ENCODE measurements at regions not wholly inside any gene's neighbourhood (a gene's known extent, or its start where the extent isn't known, plus 50 kb on each side); places are given as distances from the start of the nearest gene placed in this dataset.

GRCh38 chr2:185208261-185208660 is 530.3 kb upstream of the FSIP2 start:
- Histone ChIP-seq H3K27me3 (ENCODE audit: insufficient read depth, low read length, poor library complexity) (no peaks in the 10 kb centered on the region), H3K23ac (ENCODE audit: low read length) (no peak overlapping the region), H3K4me2 (ENCODE audit: low read length) (no peak overlapping the region), H3K9ac (ENCODE audit: low read length) (no peak overlapping the region), H3K56ac (ENCODE audit: low read length) (no peak overlapping the region), H2BK120ac (ENCODE audit: low read depth, low read length) (no peak overlapping the region), H4K8ac (ENCODE audit: low read depth, low read length) (no peak overlapping the region), H2BK15ac (replicated peaks; ENCODE audit: low read depth) (no peak overlapping the region), H3K4me3 (ENCODE audit: low read length) (no peak overlapping the region), H3K4ac (ENCODE audit: low read depth, low read length) (no peak overlapping the region), H3K36me3 (ENCODE audit: control insufficient read depth, insufficient read depth, low read length) (no peaks in the 10 kb centered on the region), H4K5ac (ENCODE audit: low read length) (no peak overlapping the region), H3K18ac (ENCODE audit: low read length) (no peak overlapping the region), H2BK5ac (ENCODE audit: low read length) (no peak overlapping the region), H3K27ac (ENCODE audit: low read depth, low read length) (no peak overlapping the region), H3K4me1 (ENCODE audit: control insufficient read depth, low read depth, low read length) (no peaks in the 10 kb centered on the region), H2AK5ac (ENCODE audit: low read length) (no peak overlapping the region), H3K79me1 (ENCODE audit: low read length) (no peaks in the 10 kb centered on the region), H3K79me2 (ENCODE audit: control insufficient read depth, insufficient read depth, low read length) (no peaks in the 10 kb centered on the region)
- DNase-seq: peak; percentile 84
- WGBS (ENCODE audit: extremely low coverage, insufficient coverage, low lambda C conversion rate): no CpG with 5 or more reads among the region's 1 CpG

- Histone ChIP-seq H3K36me3 (ENCODE audit: control insufficient read depth, insufficient read depth, low read length) (no peaks in the 10 kb centered on the region), H3K4me3 (ENCODE audit: low read length) (no peak overlapping the region), H4K5ac (ENCODE audit: low read length) (no peak overlapping the region), H3K79me2 (ENCODE audit: control insufficient read depth, insufficient read depth, low read length) (no peaks in the 10 kb centered on the region), H3K4me1 (ENCODE audit: control insufficient read depth, low read depth, low read length) (no peaks in the 10 kb centered on the region), H2BK15ac (replicated peaks; ENCODE audit: low read depth) (no peak overlapping the region), H3K79me1 (ENCODE audit: low read length) (no peaks in the 10 kb centered on the region), H4K8ac (ENCODE audit: low read depth, low read length) (no peak overlapping the region), H3K23ac (ENCODE audit: low read length) (no peak overlapping the region), H3K27ac (ENCODE audit: low read depth, low read length) (no peak overlapping the region), H3K56ac (ENCODE audit: low read length) (no peak overlapping the region), H3K18ac (ENCODE audit: low read length) (no peak overlapping the region), H3K4me2 (ENCODE audit: low read length) (no peak overlapping the region), H3K27me3 (ENCODE audit: insufficient read depth, low read length, poor library complexity) (no peaks in the 10 kb centered on the region), H2BK120ac (ENCODE audit: low read depth, low read length) (no peak overlapping the region), H3K9ac (ENCODE audit: low read length) (no peak overlapping the region), H3K4ac (ENCODE audit: low read depth, low read length) (no peak overlapping the region), H2AK5ac (ENCODE audit: low read length) (no peak overlapping the region), H2BK5ac (ENCODE audit: low read length) (no peak overlapping the region)
- DNase-seq: peak; percentile 22
- no CpG with 5 or more reads among the region's 3 CpGs for WGBS (ENCODE audit: extremely low coverage, insufficient coverage, low lambda C conversion rate)
Measured at GRCh38 chr2:185215497-185215896, 523.1 kb upstream of the FSIP2 start.

- DNase-seq: peak; percentile 20
- H3K56ac ChIP-seq (ENCODE audit: low read length): no peak overlapping the region
- H3K4me1 ChIP-seq (ENCODE audit: control insufficient read depth, low read depth, low read length): no peaks in the 10 kb centered on the region
- H3K79me1 ChIP-seq (ENCODE audit: low read length): no peaks in the 10 kb centered on the region
- H4K5ac ChIP-seq (ENCODE audit: low read length): no peak overlapping the region
- no peak overlapping the region for H4K8ac ChIP-seq (ENCODE audit: low read depth, low read length)
- H2BK15ac ChIP-seq (replicated peaks; ENCODE audit: low read depth): no peak overlapping the region
- H3K4me3 ChIP-seq (ENCODE audit: low read length): no peak overlapping the region
- H3K4ac ChIP-seq (ENCODE audit: low read depth, low read length): no peak overlapping the region
- no peaks in the 10 kb centered on the region for H3K27me3 ChIP-seq (ENCODE audit: insufficient read depth, low read length, poor library complexity)
- no peak overlapping the region for H3K18ac ChIP-seq (ENCODE audit: low read length)
- H3K79me2 ChIP-seq (ENCODE audit: control insufficient read depth, insufficient read depth, low read length): no peaks in the 10 kb centered on the region
- H3K9ac ChIP-seq (ENCODE audit: low read length): no peak overlapping the region
- no peak overlapping the region for H2BK5ac ChIP-seq (ENCODE audit: low read length)
- H2BK120ac ChIP-seq (ENCODE audit: low read depth, low read length): no peak overlapping the region
- no peak overlapping the region for H3K27ac ChIP-seq (ENCODE audit: low read depth, low read length)
- no CpG with 5 or more reads among the region's 3 CpGs for WGBS (ENCODE audit: extremely low coverage, insufficient coverage, low lambda C conversion rate)
- no peak overlapping the region for H3K4me2 ChIP-seq (ENCODE audit: low read length)
- no peaks in the 10 kb centered on the region for H3K36me3 ChIP-seq (ENCODE audit: control insufficient read depth, insufficient read depth, low read length)
- no peak overlapping the region for H3K23ac ChIP-seq (ENCODE audit: low read length)
- H2AK5ac ChIP-seq (ENCODE audit: low read length): no peak overlapping the region
Measured at GRCh38 chr2:185219981-185220380, 518.6 kb upstream of the FSIP2 start.

GRCh38 chr2:185222311-185222710 is 516.3 kb upstream of the FSIP2 start:
- H3K79me2 ChIP-seq (ENCODE audit: control insufficient read depth, insufficient read depth, low read length): no peaks in the 10 kb centered on the region
- H3K9ac ChIP-seq (ENCODE audit: low read length): no peak overlapping the region
- no peak overlapping the region for H3K23ac ChIP-seq (ENCODE audit: low read length)
- DNase-seq: no peak
- no peak overlapping the region for H3K56ac ChIP-seq (ENCODE audit: low read length)
- no peak overlapping the region for H4K5ac ChIP-seq (ENCODE audit: low read length)
- H3K27me3 ChIP-seq (ENCODE audit: insufficient read depth, low read length, poor library complexity): no peaks in the 10 kb centered on the region
- H3K4ac ChIP-seq (ENCODE audit: low read depth, low read length): no peak overlapping the region
- no peak overlapping the region for H4K8ac ChIP-seq (ENCODE audit: low read depth, low read length)
- H3K79me1 ChIP-seq (ENCODE audit: low read length): no peaks in the 10 kb centered on the region
- H3K27ac ChIP-seq (ENCODE audit: low read depth, low read length): no peak overlapping the region
- no peak overlapping the region for H2AK5ac ChIP-seq (ENCODE audit: low read length)
- no peaks in the 10 kb centered on the region for H3K36me3 ChIP-seq (ENCODE audit: control insufficient read depth, insufficient read depth, low read length)
- no CpG with 5 or more reads among the region's 1 CpG for WGBS (ENCODE audit: extremely low coverage, insufficient coverage, low lambda C conversion rate)
- no peak overlapping the region for H2BK5ac ChIP-seq (ENCODE audit: low read length)
- no peak overlapping the region for H3K4me2 ChIP-seq (ENCODE audit: low read length)
- H2BK120ac ChIP-seq (ENCODE audit: low read depth, low read length): no peak overlapping the region
- H3K4me1 ChIP-seq (ENCODE audit: control insufficient read depth, low read depth, low read length): no peaks in the 10 kb centered on the region
- H2BK15ac ChIP-seq (replicated peaks; ENCODE audit: low read depth): no peak overlapping the region
- no peak overlapping the region for H3K18ac ChIP-seq (ENCODE audit: low read length)
- no peak overlapping the region for H3K4me3 ChIP-seq (ENCODE audit: low read length)

- no CpG with 5 or more reads among the region's 3 CpGs for WGBS (ENCODE audit: extremely low coverage, insufficient coverage, low lambda C conversion rate)
- Histone ChIP-seq H3K27ac (ENCODE audit: low read depth, low read length) (no peak overlapping the region), H3K4me1 (ENCODE audit: control insufficient read depth, low read depth, low read length) (no peaks in the 10 kb centered on the region), H2BK5ac (ENCODE audit: low read length) (no peak overlapping the region), H3K23ac (ENCODE audit: low read length) (no peak overlapping the region), H3K4me2 (ENCODE audit: low read length) (no peak overlapping the region), H2BK120ac (ENCODE audit: low read depth, low read length) (no peak overlapping the region), H3K79me1 (ENCODE audit: low read length) (no peaks in the 10 kb centered on the region), H3K18ac (ENCODE audit: low read length) (no peak overlapping the region), H2BK15ac (replicated peaks; ENCODE audit: low read depth) (no peak overlapping the region), H3K4ac (ENCODE audit: low read depth, low read length) (no peak overlapping the region), H3K79me2 (ENCODE audit: control insufficient read depth, insufficient read depth, low read length) (no peaks in the 10 kb centered on the region), H2AK5ac (ENCODE audit: low read length) (no peak overlapping the region), H3K9ac (ENCODE audit: low read length) (no peak overlapping the region), H3K36me3 (ENCODE audit: control insufficient read depth, insufficient read depth, low read length) (no peaks in the 10 kb centered on the region), H4K8ac (ENCODE audit: low read depth, low read length) (no peak overlapping the region), H3K27me3 (ENCODE audit: insufficient read depth, low read length, poor library complexity) (no peaks in the 10 kb centered on the region), H3K4me3 (ENCODE audit: low read length) (no peak overlapping the region), H3K56ac (ENCODE audit: low read length) (no peak overlapping the region), H4K5ac (ENCODE audit: low read length) (no peak overlapping the region)
- no peak for DNase-seq
Measured at GRCh38 chr2:185227391-185227790, 511.2 kb upstream of the FSIP2 start.

GRCh38 chr2:185239491-185239890 is 499.1 kb upstream of the FSIP2 start:
- H3K79me1 ChIP-seq (ENCODE audit: low read length): no peaks in the 10 kb centered on the region
- no peak overlapping the region for H3K56ac ChIP-seq (ENCODE audit: low read length)
- no CpG with 5 or more reads among the region's 1 CpG for WGBS (ENCODE audit: extremely low coverage, insufficient coverage, low lambda C conversion rate)
- H3K23ac ChIP-seq (ENCODE audit: low read length): no peak overlapping the region
- DNase-seq: no peak
- no peak overlapping the region for H3K9ac ChIP-seq (ENCODE audit: low read length)
- H4K5ac ChIP-seq (ENCODE audit: low read length): no peak overlapping the region
- H3K4me2 ChIP-seq (ENCODE audit: low read length): no peak overlapping the region
- no peaks in the 10 kb centered on the region for H3K27me3 ChIP-seq (ENCODE audit: insufficient read depth, low read length, poor library complexity)
- H2BK15ac ChIP-seq (replicated peaks; ENCODE audit: low read depth): no peak overlapping the region
- no peak overlapping the region for H2AK5ac ChIP-seq (ENCODE audit: low read length)
- no peak overlapping the region for H3K4me3 ChIP-seq (ENCODE audit: low read length)
- no peaks in the 10 kb centered on the region for H3K79me2 ChIP-seq (ENCODE audit: control insufficient read depth, insufficient read depth, low read length)
- no peak overlapping the region for H2BK5ac ChIP-seq (ENCODE audit: low read length)
- H3K4me1 ChIP-seq (ENCODE audit: control insufficient read depth, low read depth, low read length): no peaks in the 10 kb centered on the region
- H3K4ac ChIP-seq (ENCODE audit: low read depth, low read length): no peak overlapping the region
- no peak overlapping the region for H2BK120ac ChIP-seq (ENCODE audit: low read depth, low read length)
- H3K27ac ChIP-seq (ENCODE audit: low read depth, low read length): no peak overlapping the region
- no peak overlapping the region for H4K8ac ChIP-seq (ENCODE audit: low read depth, low read length)
- H3K18ac ChIP-seq (ENCODE audit: low read length): no peak overlapping the region
- H3K36me3 ChIP-seq (ENCODE audit: control insufficient read depth, insufficient read depth, low read length): no peaks in the 10 kb centered on the region
